Gastroesophageal sphincter (tissue), 4 donors: ENCODE measurements at regions not wholly inside any gene's neighbourhood (a gene's known extent, or its start where the extent isn't known, plus 50 kb on each side); places are given as distances from the start of the nearest gene placed in this dataset.
A peak's percentile ranks its signal among the peaks of the same experiment; 100 is the strongest.

Experiments
- ATAC-seq: fragments of 150-250 bp; one replicate; pipeline ENCODE4 v1.9.1; 2016; ENCODE audit warnings: mild to moderate bottlenecking, moderate library complexity
- H3K27ac ChIP-seq, 4 donors: fragments of 200-600 bp; sonication (generic) in 3 of 4; 1 replicate in 3 of 4; 2 replicates in 1 of 4; pipeline ENCODE4 v1.5.1; 2016 to 2019
- H3K27me3 ChIP-seq: fragments of 200-600 bp; sonication (generic); one replicate; pipeline ENCODE4 v1.5.1; 2019
- H3K36me3 ChIP-seq, 2 donors: fragments of 200-600 bp; sonication (generic); one replicate each; pipeline ENCODE4 v1.5.1; 2019; ENCODE audit warnings: control low read depth in 1 of 2
- H3K4me1 ChIP-seq, 3 donors: fragments of 200-600 bp; sonication (generic); 1 replicate in 2 of 3; 2 replicates in 1 of 3; pipeline ENCODE4 v1.5.1; 2016 to 2019; ENCODE audit warnings: control low read depth in 2 of 3
- H3K4me3 ChIP-seq, 2 donors: fragments of 200-600 bp; sonication (generic); one replicate each; pipeline ENCODE4 v1.5.1; 2019; ENCODE audit warnings: mild to moderate bottlenecking in 1 of 2, moderate library complexity in 1 of 2
- H3K9me3 ChIP-seq, 3 donors: fragments of 200-600 bp; sonication (generic); one replicate each; pipeline ENCODE4 v1.5.1; 2017 to 2019; ENCODE audit warnings: control low read depth in 2 of 3
- EP300 ChIP-seq: sonication (generic); formaldehyde crosslinking; IDR thresholded peaks from one replicate; pipeline ENCODE4 v1.6.1; 2017; ENCODE audit warnings: antibody characterized with exemption, mild to moderate bottlenecking
- POLR2A ChIP-seq, 2 donors: fragments of 450-650 bp; IDR thresholded peaks; one replicate each; pipeline ENCODE4 v1.6.1; 2017; ENCODE audit warnings: antibody characterized with exemption in 2 of 2, mild to moderate bottlenecking in 2 of 2, moderate library complexity in 1 of 2
- POLR2AphosphoS5 ChIP-seq: sonication (generic); formaldehyde crosslinking; IDR thresholded peaks from one replicate; pipeline ENCODE4 v1.6.1; 2017; ENCODE audit warnings: antibody characterized with exemption
- WGBS, 2 donors: methylation state at CpG; one replicate each; pipeline ENCODE4 v1.1.5; 2018; ENCODE audit warnings: low coverage in 1 of 2; 5-methylcytosine and 5-hydroxymethylcytosine counted together
- TF ChIP-seq, protein P1 (sequence below), 4 experiments: fragments of 200-600 bp in 2 of 4; fragments of 450-650 bp in 2 of 4; sonication (generic) in 1 of 4; IDR thresholded peaks; one replicate each; pipeline ENCODE4 v1.5.1; 2017 to 2019; ENCODE audit warnings: antibody characterized with exemption in 4 of 4, mild to moderate bottlenecking in 2 of 4, moderate library complexity in 2 of 4

DNA sequence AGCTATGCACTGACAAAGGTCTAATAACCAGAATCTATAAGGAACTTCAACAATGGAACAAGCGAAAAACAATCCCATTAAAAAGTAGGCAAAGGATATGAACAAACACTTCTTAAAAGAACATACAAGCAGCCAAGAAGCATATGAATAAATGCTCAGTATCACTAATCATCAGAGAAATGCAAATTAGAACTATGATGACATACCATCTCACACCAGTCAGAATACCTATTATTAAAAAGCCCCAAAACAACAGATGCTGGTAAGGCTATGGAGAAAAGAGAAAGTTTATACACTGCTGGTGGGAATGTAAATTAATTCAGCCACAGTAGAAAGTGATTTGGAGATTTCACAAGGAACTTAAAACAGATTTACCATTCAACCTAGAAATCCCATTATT, 211.8 kb downstream of the EDN1 start:
- ATAC-seq: no peak
- Histone ChIP-seq H3K4me1 (peaks cover 0 to 10% (median 0%) of the 10 kb centered on the region in 3 donors), H3K27me3 (no peaks in the 10 kb centered on the region), H3K9me3 (no peaks in the 10 kb centered on the region), H3K36me3 (no peaks in the 10 kb centered on the region), H3K4me3 (no peak overlapping the region), H3K27ac (no peak overlapping the region)
- TF ChIP-seq POLR2A (IDR thresholded peaks at IDR 0.05) (no peak), EP300 (no peak), POLR2AphosphoS5 (no peak)
- TF ChIP-seq, protein P1, sequence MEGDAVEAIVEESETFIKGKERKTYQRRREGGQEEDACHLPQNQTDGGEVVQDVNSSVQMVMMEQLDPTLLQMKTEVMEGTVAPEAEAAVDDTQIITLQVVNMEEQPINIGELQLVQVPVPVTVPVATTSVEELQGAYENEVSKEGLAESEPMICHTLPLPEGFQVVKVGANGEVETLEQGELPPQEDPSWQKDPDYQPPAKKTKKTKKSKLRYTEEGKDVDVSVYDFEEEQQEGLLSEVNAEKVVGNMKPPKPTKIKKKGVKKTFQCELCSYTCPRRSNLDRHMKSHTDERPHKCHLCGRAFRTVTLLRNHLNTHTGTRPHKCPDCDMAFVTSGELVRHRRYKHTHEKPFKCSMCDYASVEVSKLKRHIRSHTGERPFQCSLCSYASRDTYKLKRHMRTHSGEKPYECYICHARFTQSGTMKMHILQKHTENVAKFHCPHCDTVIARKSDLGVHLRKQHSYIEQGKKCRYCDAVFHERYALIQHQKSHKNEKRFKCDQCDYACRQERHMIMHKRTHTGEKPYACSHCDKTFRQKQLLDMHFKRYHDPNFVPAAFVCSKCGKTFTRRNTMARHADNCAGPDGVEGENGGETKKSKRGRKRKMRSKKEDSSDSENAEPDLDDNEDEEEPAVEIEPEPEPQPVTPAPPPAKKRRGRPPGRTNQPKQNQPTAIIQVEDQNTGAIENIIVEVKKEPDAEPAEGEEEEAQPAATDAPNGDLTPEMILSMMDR (IDR thresholded peaks at IDR 0.05): no peak
- WGBS, 2 donors: 94 to 100% methylated on average over 1 of the region's 1 CpG

DNA sequence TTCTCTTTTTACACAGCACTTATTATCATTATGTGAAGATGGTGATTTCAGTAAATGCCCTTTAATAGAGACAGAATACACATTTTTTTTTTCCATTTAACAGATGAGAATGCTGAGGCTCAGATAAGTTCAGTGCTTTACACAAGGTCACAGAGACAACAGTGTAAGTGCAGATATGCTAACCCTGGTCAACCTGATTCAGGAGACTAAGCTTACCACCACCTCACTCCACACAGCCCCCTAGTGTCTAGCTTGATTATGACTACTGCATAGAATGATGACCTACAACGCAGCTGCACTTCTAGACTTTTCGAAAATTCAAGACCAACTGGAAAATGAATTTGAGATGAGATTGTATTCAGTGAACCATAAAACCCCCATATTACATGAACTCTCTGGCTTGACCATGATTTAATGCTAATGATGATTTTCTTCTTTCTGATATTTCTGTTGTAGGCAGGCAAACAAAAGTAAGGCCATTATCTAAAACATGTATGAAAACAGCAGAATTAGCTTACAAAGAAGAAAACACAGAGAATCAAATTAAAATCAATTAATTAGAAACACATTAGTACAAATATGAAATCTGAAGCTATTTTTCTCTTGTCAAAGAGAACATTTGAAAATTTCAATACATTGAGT, 212.1 kb upstream of the PHACTR1 start:
- ATAC-seq: no peak
- peaks cover 0 to 10% (median 0%) of the 10 kb centered on the region in 3 donors for H3K4me1 ChIP-seq
- no peaks in the 10 kb centered on the region for H3K36me3 ChIP-seq
- H3K27me3 ChIP-seq: no peaks in the 10 kb centered on the region
- TF ChIP-seq, protein P1 (IDR thresholded peaks at IDR 0.05): peak in 1 of 4 experiments; percentile 17
- TF ChIP-seq POLR2A (IDR thresholded peaks at IDR 0.05): no peak
- H3K4me3 ChIP-seq: no peak overlapping the region
- no peaks in the 10 kb centered on the region for H3K9me3 ChIP-seq
- H3K27ac ChIP-seq: no peak overlapping the region
- WGBS, 2 donors: 90 to 100% methylated on average over 2 of the region's 2 CpGs

DNA sequence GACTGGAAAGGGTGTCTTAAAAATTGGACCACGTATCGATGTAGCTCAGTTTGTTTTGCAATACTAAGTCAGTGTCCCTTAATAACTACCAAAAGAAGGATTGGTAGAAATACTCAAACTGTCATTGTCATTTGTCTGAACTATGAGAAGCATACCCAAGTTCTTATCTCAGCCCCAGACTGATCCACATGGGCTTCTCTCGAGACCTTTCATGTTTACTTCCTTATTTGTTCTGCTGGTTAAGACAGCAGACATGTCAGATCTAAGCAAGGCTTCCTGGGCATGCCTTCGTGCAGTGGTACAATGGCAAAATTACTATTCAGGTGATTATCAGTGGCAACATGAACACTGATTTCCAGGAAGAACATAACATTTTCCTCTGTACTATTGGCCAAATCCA, 211.1 kb upstream of the PHACTR1 start:
- ATAC-seq: no peak
- Histone ChIP-seq H3K9me3 (no peaks in the 10 kb centered on the region), H3K27ac (no peak overlapping the region)

DNA sequence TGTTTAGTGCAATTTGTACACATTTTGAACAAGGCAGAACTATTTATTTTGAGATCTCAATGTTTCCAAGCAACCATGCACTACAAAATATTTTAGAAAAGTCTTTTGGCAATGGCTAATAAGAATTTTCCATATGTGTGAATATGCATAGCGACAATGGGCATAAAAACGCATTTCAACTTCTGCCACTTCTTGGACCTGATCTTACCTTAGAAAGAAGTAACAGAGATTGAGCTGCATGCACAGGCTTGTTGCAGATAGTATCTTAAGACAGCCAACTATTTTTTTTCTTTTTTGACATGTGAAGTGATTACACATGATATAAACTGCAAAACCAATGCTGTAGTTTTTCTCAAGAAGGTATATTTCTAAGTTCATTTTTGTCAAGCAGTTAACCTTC, 210.4 kb upstream of the PHACTR1 start:
- 60 to 71% methylated on average over 2 of the region's 2 CpGs for WGBS, 2 donors
- ATAC-seq: no peak
- H3K4me3 ChIP-seq: no peak overlapping the region
- TF ChIP-seq POLR2A (IDR thresholded peaks at IDR 0.05) (no peak), EP300 (no peak), POLR2AphosphoS5 (no peak)
- TF ChIP-seq, protein P1 (IDR thresholded peaks at IDR 0.05): no peak
- H3K4me1 ChIP-seq: peaks cover 0 to 10% (median 0%) of the 10 kb centered on the region in 3 donors
- no peak overlapping the region for H3K27ac ChIP-seq
- no peaks in the 10 kb centered on the region for H3K36me3 ChIP-seq
- no peaks in the 10 kb centered on the region for H3K9me3 ChIP-seq
- no peaks in the 10 kb centered on the region for H3K27me3 ChIP-seq

More for the DNA sequence above, 211.1 kb upstream of the PHACTR1 start:
- Histone ChIP-seq H3K36me3 (no peaks in the 10 kb centered on the region), H3K4me1 (peaks cover 0 to 10% (median 0%) of the 10 kb centered on the region in 3 donors), H3K4me3 (no peak overlapping the region), H3K27me3 (no peaks in the 10 kb centered on the region)
- 69 to 77% methylated on average over 3 to 4 of the region's 4 CpGs for WGBS, 2 donors
- TF ChIP-seq EP300: no peak
- TF ChIP-seq, protein P1 (IDR thresholded peaks at IDR 0.05): no peak
- no peak for TF ChIP-seq POLR2A (IDR thresholded peaks at IDR 0.05)
- no peak for TF ChIP-seq POLR2AphosphoS5

DNA sequence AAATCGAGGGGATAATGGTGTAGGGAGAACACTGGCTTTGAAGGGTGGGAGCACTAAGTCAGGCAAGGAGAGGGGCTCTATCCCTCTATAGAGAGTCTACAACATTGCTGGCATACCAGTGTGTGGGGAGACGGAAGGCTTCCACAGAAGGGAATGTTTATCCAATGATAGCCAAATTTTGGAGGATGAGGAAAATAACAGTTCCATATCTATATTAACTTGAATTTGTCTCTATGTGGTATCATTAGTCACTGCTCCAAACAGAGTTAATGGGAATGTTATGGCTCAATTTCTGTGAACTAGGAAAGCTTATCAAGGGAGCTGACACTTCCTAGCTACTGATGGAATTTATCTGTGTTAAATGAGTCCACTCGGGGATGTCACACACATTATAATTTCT, 208.9 kb upstream of the PHACTR1 start:
- Histone ChIP-seq H3K36me3 (no peaks in the 10 kb centered on the region), H3K27ac (no peak overlapping the region), H3K9me3 (no peaks in the 10 kb centered on the region), H3K4me1 (peaks cover 0 to 10% (median 0%) of the 10 kb centered on the region in 3 donors), H3K27me3 (no peaks in the 10 kb centered on the region), H3K4me3 (no peak overlapping the region)
- TF ChIP-seq POLR2AphosphoS5: no peak
- TF ChIP-seq EP300: no peak
- TF ChIP-seq POLR2A (IDR thresholded peaks at IDR 0.05): no peak
- TF ChIP-seq, protein P1 (IDR thresholded peaks at IDR 0.05): no peak
- ATAC-seq: no peak
- 23 to 56% methylated on average over 2 to 3 of the region's 3 CpGs for WGBS, 2 donors
